ENCODE measurements at regions not wholly inside any gene's neighbourhood (a gene's known extent, or its start where the extent isn't known, plus 50 kb on each side); places are given as distances from the start of the nearest gene placed in this dataset.

GRCh38 chr1:168945870-168946269 lies 160.6 kb upstream of the ATP1B1 start:
- no peak for TF ChIP-seq CTCF (IDR thresholded peaks at IDR 0.05; ENCODE audit: low read depth, low read length)
- H3K4me3 ChIP-seq (replicated peaks in 1 of 2; ENCODE audit: low read depth in 2 of 2, low read length in 2 of 2) = no peak overlapping the region
- DNase-seq (ENCODE audit: low read depth in 2 of 2) = peak in 1 of 2 donors; percentile 58

DNA sequence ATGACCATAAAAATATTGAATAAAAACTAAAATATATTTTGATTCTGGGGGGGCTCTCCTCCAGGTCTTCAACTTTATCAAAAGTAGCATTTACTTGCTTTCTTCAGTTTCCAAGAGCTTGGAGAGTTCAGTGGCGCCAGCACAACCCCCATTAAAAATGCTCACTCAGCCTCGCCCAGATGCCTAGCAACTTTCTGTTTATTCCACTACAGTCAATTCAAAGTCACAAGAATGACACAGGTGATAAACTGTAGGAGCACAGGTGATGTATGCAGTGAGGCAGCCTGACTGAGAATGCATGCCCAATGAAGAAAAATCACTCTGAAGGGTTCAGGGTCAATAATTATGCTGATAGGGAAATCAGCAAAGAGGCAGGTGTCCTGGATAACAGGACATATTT lies 159.4 kb upstream of the ATP1B1 start:
- TF ChIP-seq CTCF (IDR thresholded peaks at IDR 0.05; ENCODE audit: low read depth, low read length) = no peak
- H3K4me3 ChIP-seq (replicated peaks in 1 of 2; ENCODE audit: low read depth in 2 of 2, low read length in 2 of 2) = no peak overlapping the region
- no peak for DNase-seq (ENCODE audit: low read depth in 2 of 2)

DNA sequence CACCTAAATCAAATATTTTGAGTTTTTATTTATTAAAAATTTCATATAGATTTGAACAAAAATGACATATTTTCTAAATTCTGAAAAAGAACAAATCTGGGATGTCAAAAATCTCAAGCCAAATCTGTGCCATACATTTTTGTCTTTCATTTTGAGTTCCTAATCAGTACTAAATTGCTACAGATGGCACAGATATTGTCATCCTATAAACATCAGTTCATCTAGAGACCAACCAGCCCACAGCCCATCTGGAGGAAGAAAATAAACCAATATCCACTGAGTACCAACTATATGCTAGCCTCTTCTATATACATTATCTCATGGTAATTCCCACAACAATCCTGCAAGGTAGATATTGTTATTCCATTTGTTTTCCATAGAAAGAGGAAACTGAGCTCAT lies 156.8 kb upstream of the ATP1B1 start:
- no peak for DNase-seq (ENCODE audit: low read depth in 2 of 2)
- TF ChIP-seq CTCF (IDR thresholded peaks at IDR 0.05; ENCODE audit: low read depth, low read length) = no peak
- no peak overlapping the region for H3K4me3 ChIP-seq (replicated peaks in 1 of 2; ENCODE audit: low read depth in 2 of 2, low read length in 2 of 2)

DNA sequence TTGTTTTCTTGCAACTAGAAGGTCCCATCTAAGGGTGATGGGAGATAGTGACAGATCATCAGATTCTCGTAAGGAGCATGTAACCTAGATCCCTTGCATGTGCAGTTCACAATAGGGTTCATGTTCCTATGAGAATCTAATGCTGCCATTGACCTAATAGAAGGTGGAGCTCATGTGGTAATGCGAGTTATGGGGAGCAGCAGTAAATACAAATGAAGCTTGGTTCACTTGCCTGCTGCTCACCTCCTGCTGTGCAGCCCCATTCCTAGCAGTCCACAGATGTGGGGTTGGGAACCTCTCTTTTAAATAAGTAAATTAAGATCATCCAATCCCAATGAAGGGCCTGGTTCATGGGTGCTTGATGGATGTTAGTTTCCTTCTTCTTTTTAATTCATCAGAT lies 148.7 kb upstream of the ATP1B1 start:
- no peak for TF ChIP-seq CTCF (IDR thresholded peaks at IDR 0.05; ENCODE audit: low read depth, low read length)

DNA sequence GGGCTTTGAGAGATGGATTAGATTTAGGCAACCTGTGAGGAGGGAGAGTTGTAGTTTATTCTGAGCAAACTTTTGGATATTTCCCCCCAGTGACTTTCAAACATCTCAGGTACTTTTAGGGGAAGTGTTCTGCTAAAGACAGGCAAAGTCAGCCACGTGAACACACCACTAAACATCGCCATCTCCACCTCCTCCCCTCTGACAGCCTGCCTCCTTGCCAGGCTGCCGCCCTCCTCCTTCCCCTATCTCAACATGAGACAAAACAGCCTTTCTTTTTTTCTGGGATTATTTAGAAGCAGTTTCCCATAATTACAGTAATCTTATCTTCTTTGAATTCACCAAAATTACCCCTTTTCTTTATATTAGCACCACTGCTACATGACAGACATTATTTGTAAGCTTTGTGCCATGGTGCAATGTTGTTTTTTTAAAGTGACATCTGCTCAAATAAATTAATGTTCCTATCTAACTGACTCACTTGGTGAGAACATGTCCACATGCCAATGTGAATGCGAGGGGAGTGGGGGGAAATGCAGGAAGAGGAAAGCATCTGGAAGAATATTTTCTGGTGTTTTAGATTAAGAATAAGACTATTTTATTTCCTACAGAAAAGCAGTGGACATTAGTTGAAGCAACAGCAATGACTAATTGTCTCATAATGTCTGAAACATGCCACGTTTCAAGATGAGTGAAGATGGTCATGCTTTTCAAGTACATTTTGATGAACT lies 147.8 kb upstream of the ATP1B1 start:
- H3K4me3 ChIP-seq (replicated peaks in 1 of 2; ENCODE audit: low read depth in 2 of 2, low read length in 2 of 2) = no peak overlapping the region
- peak; percentile 29 to 44 for DNase-seq (ENCODE audit: low read depth in 2 of 2)
- TF ChIP-seq CTCF (IDR thresholded peaks at IDR 0.05; ENCODE audit: low read depth, low read length) = no peak

More for the DNA sequence above, 148.7 kb upstream of the ATP1B1 start:
- DNase-seq (ENCODE audit: low read depth in 2 of 2) = no peak
- no peak overlapping the region for H3K4me3 ChIP-seq (replicated peaks in 1 of 2; ENCODE audit: low read depth in 2 of 2, low read length in 2 of 2)

DNA sequence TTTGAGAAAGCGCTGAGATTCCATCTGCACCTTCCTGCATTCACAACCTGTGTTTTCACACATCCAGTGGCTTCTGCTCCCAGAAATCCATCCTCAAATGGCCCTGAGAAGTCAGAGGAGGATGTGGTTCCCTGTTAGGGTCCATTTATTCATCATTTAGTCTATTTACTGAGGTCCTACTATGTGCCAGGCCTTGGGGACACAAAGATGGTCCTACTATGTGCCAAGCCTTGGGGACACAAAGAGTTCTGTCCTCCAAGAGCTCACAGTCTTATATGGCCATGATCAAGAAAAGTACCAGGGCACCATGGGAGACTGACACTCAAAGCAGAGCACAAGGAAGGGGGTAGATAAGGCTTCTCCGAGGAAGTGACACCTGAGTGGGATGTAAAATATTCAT lies 147.1 kb upstream of the ATP1B1 start:
- no peak for DNase-seq (ENCODE audit: low read depth in 2 of 2)
- TF ChIP-seq CTCF (IDR thresholded peaks at IDR 0.05; ENCODE audit: low read depth, low read length) = no peak
- no peak overlapping the region for H3K4me3 ChIP-seq (replicated peaks in 1 of 2; ENCODE audit: low read depth in 2 of 2, low read length in 2 of 2)

GRCh38 chr1:168960114-168960513 lies 146.4 kb upstream of the ATP1B1 start:
- no peak for DNase-seq (ENCODE audit: low read depth in 2 of 2)
- H3K4me3 ChIP-seq (replicated peaks in 1 of 2; ENCODE audit: low read depth in 2 of 2, low read length in 2 of 2) = no peak overlapping the region
- no peak for TF ChIP-seq CTCF (IDR thresholded peaks at IDR 0.05; ENCODE audit: low read depth, low read length)

Data from cardiac fibroblast (primary cell).